Fibroblast of the aortic adventitia (primary cell): ENCODE measurements at regions not wholly inside any gene's neighbourhood (a gene's known extent, or its start where the extent isn't known, plus 50 kb on each side); places are given as distances from the start of the nearest gene placed in this dataset.

ENCODE experiments used
- DNase-seq: peaks from one replicate; pipeline ENCODE4 v3.0.0-alpha.2; 2010; ENCODE audit warnings: low read depth
- H3K4me3 ChIP-seq: 2 replicates; pipeline ENCODE4 v1.5.1; 2011; ENCODE audit warnings: low read depth, mild to moderate bottlenecking, control low read depth, low read length, moderate library complexity
- CTCF ChIP-seq: IDR thresholded peaks from 2 replicates; pipeline ENCODE4 v1.5.1; 2011; ENCODE audit warnings: mild to moderate bottlenecking, low read length, control low read depth, inconsistent platforms; ENCODE audit not compliant: insufficient read depth

DNA sequence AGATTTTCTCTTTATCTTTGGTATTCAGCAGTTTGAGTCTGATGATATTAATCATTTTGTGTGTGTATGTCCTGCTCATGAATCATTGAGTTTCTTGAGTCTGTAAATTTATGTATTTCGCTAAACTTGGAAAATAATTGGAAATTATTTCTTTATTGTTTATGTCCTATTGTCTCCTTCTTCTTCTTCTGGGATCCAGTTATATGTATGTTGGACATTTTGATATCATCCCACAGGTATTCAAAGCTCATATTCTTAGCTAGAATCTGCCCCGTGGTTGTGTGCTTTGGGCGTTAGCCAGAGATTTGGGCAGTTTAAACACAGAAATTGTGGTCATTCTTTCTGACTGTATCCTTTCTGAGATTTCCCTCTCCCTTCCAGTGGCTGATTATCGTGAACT, 243.0 kb upstream of the SPRED2 start:
- H3K4me3 ChIP-seq, result no peak overlapping the region
- DNase-seq, result no peak
- no peak for TF ChIP-seq CTCF

- no peak overlapping the region for H3K4me3 ChIP-seq
- DNase-seq, result no peak
- no peak for TF ChIP-seq CTCF
Measured at GRCh38 chr2:65671670-65672242, 239.4 kb upstream of the SPRED2 start.

- TF ChIP-seq CTCF, result no peak
- no peak for DNase-seq
- H3K4me3 ChIP-seq, result no peak overlapping the region
Measured at GRCh38 chr2:65669574-65669973, 237.2 kb upstream of the SPRED2 start.

GRCh38 chr2:65668744-65669143, 236.3 kb upstream of the SPRED2 start:
- no peak overlapping the region for H3K4me3 ChIP-seq
- TF ChIP-seq CTCF, result no peak
- no peak for DNase-seq

DNA sequence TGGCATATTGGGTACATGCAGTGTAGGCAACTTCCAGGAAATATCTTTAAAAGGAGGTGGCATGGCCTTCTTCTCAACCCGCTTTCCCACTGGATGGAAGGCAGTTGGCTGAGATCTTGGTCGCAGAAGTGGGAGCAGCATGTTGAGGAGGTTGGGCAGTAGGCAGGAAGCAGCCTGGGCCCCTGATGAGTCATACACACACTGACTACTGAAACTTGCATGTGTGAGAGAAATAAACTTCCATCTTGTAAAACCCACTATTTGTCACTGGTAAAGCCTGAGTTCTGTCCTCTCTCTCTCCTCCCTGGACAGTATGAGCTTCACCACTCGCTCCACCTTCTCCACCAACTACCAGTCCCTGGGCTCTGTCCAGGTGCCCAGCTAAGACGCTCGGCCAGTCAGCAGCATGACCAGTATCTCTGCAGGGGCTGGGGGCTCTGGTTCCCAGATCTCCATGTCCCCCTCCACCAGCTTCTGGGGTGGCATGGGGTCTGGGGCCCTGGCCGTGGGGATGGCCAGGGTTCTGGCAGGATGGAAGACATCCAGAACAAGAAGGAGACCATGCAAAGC, 233.8 kb upstream of the SPRED2 start:
- TF ChIP-seq CTCF, result no peak
- no peak overlapping the region for H3K4me3 ChIP-seq
- no peak for DNase-seq

- H3K4me3 ChIP-seq, result no peak overlapping the region
- no peak for DNase-seq
- TF ChIP-seq CTCF, result no peak
Measured at GRCh38 chr2:65664931-65665330, 232.5 kb upstream of the SPRED2 start.
